Stimulated activated CD4-positive, alpha-beta T cell treated with anti-CD3 and anti-CD28 coated beads, Interleukin-1b, Interleukin-23, amount 100 ng/mL, for 4 hours (primary cell): ENCODE measurements at regions not wholly inside any gene's neighbourhood (a gene's known extent, or its start where the extent isn't known, plus 50 kb on each side); places are given as distances from the start of the nearest gene placed in this dataset.

Experiments
- DNase-seq, 2 donors: peaks; one replicate each; pipeline ENCODE4 v3.0.0-alpha.2; 2020; ENCODE audit warnings: low read depth in 2 of 2

DNA sequence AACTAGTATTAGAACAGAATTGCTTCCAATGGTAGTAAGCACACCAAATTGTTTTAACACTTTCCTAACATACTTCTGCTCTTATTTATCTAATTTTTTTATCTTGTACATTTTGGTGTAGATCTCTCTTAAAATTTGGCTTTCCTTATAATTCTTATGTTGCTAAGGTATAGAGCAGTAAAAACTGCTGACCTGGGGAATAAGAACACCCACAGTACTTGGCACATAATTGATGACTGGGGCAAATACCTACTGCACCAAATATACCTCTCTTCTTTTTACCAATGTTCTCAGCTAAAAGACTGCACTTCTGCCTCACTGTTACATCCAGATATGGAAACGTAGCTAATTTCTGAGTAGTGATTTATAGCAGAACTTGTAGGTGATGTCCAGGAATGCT, 642.2 kb downstream of the LIG4 start:
- DNase-seq, result no peak

GRCh38 chr13:107572156-107572555, 643.2 kb downstream of the LIG4 start:
- DNase-seq, result no peak

DNA sequence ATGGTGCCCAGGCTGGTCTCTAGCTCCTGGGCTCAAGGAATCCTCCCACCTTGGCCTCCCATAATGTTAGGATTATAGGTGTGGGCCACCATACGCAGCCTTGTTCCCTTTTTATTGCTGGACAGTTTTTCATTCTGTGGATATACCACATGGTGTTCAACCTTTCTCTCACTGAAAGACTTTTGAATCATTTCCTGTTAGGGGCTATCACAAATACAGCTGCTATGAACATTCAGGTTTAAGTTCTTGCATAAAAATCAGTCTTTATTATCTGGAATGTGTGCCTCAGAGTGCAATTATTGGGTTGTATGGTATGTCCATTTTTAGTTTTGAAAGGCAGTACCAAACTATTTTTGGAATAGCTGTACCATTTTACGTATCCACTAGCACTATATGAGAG, 647.2 kb downstream of the LIG4 start:
- no peak for DNase-seq

DNA sequence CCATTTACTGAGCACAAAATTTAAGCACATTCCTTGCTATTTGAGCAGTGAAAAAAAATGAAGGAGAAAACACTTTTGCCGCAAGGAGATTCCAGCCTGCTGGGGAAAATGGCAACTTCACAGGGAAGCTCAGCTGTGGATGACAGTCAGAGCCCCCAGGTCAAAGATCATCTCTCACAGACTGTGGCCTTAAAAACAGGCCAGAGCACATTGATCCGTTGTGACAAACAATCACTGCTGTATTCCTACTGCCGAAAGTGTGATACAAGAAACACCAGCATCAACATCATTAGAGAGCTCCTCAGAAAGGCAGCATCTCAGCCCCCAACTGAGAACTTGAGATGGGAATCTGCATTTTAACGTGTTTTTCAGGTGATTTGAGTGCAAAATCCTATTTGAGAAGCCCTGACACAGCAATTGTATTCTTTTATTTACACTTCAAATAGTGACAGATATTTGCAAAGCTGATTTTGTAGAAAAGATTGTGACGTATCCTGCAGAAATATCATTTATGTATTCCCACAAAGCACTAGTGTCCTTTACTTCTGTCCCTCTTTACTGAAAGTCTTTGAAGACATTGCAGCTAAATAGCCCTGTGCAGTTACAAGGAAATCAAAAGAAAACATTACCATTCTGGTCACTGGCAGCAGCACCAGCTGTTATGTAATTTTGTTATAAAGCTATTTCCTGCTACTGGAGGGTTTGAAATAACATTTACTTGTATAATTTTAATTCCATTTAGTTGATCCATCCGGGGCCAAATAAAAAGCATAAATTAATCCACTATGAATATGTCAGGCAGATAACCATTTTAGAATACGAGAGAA, 652.0 kb downstream of the LIG4 start:
- DNase-seq, result no peak

- no peak for DNase-seq
These were observed 653.1 kb downstream of the LIG4 start for GRCh38 chr13:107562203-107562602.

DNA sequence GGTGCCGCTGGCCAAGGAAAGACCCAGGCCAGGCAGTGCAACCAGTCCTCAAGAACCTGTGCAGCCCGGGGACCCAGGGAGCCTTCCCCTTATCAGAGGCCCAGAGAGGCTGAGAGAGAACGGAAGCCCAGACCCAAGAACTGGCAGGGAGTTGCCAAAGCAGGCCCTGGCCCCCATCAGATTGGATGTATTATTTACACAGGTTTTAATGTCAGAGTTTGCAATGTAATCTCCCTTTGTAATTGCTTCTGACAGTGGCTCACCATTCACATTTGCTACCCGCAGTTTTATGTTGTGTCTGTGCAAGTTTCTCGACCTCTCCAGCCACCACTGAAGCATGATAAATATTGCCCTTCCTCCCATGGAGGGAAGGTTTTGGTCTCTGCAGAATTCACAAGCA, 660.9 kb downstream of the LIG4 start:
- no peak for DNase-seq

DNA sequence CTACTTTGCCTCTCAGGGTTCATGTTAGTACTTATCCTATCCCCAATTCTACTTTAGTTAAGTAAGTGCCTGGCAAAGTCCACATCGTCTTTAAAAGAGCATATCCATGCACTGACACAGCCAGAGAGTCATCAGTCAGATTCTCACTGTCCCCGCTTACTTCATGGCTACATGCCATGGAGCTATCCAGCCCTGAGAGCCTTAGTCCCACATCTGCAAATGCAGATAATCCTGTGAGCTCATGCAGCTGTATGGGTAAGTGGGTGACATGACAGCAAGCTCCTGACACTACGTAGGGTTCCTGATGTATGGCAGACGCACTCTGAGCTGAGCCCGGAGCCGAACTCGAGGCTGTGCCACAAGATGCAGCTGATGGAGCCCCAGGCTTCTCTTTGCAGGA, 661.5 kb downstream of the LIG4 start:
- no peak for DNase-seq

GRCh38 chr13:107551521-107551920, 663.8 kb downstream of the LIG4 start:
- no peak for DNase-seq

DNA sequence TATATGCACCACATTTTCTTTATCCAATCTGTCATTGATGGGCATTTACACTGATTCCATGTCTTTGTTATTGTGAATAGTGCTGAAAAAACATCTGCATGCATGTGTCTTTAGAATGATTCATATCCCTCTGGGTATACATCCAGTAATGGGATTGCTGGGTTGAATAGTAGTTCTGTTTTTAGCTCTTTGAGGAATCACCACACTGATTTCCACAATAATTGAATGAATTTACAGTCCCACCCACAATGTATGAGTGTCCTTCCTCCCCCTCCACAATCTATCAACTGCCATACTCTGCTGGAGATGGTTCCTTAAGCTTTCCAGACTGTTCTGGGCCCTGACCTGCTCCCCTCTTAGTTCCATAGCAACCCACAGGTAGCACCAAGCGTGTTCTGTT, 667.0 kb downstream of the LIG4 start:
- no peak for DNase-seq

GRCh38 chr13:107545946-107546502, 669.3 kb downstream of the LIG4 start:
- DNase-seq, result no peak

GRCh38 chr13:107534548-107534947, 680.8 kb downstream of the LIG4 start:
- DNase-seq, result no peak

DNA sequence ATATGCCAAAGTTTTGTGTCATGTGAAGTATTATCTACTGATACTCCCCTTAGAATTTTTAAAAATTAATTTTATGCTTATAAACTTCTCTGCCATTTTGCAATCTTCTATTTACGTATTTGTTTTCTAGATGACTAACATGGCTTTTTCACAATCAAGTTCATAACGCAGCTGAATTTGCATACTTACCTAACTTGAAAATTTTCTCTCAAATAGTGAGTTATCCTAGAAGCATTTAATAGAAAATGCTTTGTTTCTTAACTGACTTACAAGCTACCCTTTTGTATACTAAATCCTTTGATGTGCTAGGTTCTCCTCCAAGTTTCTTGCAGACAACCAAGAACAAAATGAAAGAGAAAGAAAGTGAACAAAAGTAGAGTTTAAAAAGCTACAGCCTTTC, 683.5 kb downstream of the LIG4 start:
- no peak for DNase-seq

GRCh38 chr13:107531180-107531579, 684.2 kb downstream of the LIG4 start:
- DNase-seq, result no peak

DNA sequence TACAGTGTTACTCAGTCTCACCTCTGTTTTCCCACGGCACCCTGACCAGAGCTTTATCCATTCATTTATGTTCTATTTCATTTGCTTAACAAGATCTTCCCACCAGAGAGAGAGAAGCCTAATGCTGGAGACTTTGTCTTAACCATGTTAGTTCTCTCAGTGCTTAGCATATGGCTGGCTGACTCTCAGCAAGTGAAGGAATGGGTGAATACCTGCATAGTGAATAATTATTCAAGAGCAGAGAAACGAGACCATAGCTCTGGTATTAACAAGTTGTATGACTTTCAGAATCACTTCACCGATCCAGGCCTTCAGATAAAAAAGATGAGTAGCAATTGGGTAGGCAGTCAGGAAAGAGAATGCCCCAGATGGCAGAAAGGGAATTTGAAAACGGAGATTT, 686.3 kb downstream of the LIG4 start:
- no peak for DNase-seq

DNA sequence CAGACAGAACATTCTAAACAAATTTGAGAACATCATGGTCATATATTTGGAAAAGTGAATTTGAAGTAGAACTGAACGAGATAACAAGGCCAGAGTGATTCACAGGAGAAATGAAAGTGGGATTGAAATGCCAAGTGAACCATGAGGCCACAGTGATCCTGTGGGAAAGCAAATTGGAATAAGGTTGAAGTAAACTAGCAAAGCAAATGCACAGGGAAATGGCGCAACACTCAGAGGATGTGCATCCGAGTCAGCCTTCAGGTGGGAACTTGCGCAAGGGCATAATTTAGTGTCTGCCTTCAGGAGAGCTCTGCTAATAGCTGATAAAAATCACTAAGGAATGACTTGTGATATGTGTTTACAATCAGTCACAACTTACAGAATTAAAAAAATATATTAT, 696.6 kb downstream of the LIG4 start:
- no peak for DNase-seq

- no peak for DNase-seq
These were observed 697.0 kb downstream of the LIG4 start for GRCh38 chr13:107518292-107518691.

DNA sequence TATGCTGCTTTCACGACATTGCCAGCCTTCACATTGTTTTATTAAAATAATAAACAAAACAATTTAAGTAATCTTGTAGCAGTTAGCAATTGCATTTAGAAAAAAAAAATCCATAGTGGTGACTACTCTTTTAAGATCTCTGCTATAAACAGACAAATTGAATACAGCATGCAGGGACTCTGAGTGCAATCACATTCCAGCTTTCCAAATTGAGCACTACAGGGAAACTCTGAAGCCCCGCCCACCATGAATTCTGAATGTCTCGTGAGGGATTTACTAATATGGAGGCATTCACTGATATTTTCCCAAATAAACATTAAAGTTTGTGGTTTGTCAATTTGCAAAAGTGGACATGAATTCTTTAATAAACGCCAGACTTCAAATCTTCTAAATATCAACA, 698.8 kb downstream of the LIG4 start:
- DNase-seq, result no peak

GRCh38 chr13:107512551-107512950, 702.8 kb downstream of the LIG4 start:
- no peak for DNase-seq

- no peak for DNase-seq
These were observed 717.7 kb downstream of the LIG4 start for GRCh38 chr13:107497661-107498060.

DNA sequence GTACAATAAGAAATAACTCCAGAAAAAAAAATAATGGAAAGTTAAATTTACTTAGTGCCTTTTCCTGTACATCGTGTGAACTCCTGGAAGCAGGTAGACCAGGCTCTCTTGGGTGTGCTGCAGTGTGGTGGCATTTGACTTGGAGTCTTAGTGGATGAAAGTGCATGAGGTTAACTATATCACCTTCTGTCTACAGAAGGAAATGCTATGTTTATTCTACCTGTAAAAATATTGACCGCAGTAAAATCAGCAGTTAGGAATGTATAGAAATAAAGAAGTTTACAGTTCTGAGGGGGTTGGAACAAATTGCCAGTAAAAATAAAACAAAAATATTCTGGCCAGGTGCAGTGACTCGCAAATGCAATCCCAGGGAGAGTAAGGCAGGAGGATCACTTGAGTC, 722.1 kb downstream of the LIG4 start:
- no peak for DNase-seq

DNA sequence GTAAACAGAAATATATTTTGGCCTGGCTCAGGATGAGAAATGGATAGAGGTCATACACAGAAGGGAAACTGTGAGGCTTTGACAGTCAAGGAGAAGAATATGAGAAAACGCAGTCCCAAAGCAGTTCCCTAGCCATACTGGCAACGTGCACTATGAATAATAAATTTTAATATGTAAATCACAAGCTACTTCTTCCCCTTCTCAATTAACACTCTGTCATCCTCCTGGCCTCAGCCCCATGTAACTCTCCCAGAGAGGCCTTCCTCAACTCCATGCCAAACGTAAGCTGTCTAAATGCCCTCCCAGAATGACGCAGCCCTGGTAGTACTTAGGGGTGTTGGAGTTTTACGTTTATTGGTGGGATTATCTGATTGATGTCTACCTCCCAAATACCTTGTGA, 732.6 kb downstream of the LIG4 start:
- no peak for DNase-seq

GRCh38 chr13:107480130-107480529, 735.2 kb downstream of the LIG4 start:
- DNase-seq, result no peak

GRCh38 chr13:107477772-107478379, 737.5 kb downstream of the LIG4 start:
- no peak for DNase-seq
